Esophagus mucosa (tissue), 1 donor: ENCODE measurements at regions not wholly inside any gene's neighbourhood (a gene's known extent, or its start where the extent isn't known, plus 50 kb on each side); places are given as distances from the start of the nearest gene placed in this dataset.
A peak's percentile ranks its signal among the peaks of the same experiment; 100 is the strongest.
"Not testable (repeated sequence)": the region's sequence is repeated elsewhere in the genome, so short reads cannot be mapped to it uniquely, and the experiment has no call there.

ENCODE experiments used
- ATAC-seq: fragments of 200-7000 bp; cut with Tn5 transposase; one replicate; pipeline ENCODE4 v1.9.1; 2020
- donor health status: DM: yes; HTN: yes; CAD: no.

DNA sequence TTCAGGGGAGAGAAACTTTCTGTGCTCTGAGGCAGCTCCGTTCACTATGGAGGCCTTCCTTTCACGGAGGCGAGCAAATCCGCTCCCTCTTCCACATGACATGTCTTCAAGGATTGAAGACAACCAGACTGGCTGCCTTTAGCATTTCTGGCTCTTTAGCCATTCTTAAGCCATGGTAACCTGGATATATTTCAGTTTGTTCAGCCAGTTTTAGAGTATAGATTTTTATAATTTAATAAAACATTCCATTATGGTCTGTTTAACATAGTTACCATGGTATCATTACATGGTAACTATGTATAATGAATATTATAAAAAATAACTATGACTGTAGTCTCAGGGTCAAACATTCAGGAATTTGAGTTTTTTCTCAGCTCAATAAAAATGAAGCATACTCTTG, 54.2 kb upstream of the NFIA start:
- no peak for ATAC-seq

DNA sequence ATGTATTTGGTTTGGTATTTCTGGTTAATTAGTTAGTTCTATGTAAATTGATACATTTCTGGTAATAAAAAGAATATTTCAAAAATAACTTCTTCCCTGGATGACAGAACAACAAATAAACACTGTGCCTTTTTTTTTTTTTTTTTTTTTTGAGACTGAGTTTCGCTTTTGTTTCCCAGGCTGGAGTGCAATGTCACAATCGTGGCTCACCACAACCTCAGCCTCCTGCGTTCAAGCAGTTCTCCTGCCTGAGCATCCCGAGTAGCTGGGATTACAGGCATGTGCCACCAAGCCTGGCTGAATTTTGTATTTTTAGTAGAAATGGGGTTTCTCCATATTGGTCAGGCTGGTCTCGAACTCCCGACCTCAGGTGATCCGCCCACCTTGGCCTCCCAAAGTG, 64.3 kb upstream of the NFIA start:
- ATAC-seq, result not testable (repeated sequence)

DNA sequence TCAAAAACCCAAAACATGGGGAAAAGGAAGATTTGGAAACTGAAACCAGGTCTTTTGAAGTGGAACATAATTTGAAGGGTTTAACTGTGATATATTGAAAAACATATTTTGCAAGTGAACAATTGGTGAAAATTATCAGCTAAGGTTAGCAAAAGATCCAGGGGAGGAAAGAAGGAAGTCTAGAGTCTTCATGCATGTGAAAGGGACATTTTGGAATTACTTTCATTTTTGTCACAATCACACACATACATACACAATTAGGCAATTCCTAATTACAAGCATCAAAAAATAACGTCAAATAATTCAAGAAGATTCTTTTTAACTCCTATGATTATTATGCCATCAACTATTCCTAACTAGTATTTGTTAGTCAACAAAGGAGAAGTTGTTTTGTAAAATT, 64.7 kb upstream of the NFIA start:
- no peak for ATAC-seq

DNA sequence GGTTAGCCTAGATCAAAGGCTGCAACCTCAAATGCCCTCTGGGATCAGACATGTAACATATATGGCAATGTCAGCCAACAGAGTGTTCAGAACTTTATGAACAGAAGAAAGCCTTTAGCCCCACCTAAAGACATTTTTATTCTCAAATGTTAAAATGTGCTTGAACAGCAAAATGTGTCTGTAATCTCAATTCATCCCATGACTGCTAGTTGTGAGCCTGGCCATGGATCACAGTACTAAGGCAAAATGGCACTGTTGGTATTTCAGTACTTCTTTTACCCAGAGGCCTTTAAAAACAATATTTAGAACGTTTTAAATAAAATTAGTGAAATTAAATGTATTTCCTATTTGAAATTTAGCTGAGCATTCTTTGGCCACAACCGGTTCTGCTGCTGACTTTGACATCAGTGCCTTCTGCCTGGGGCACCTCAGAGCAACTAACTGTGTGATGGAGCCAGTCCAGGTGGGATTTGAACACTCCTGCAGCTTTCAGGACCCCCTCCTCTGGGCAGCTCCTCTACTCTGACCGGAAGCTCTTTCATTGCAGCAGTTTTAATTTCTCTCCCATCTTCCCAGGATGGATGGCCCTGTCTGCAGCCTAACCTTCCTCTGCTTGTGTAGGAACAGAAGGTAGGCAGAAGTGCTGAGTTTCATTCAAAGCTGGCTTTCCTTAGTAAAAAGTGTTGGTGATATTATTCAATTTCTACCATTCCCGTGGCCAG, 68.3 kb upstream of the NFIA start:
- ATAC-seq, result no peak

DNA sequence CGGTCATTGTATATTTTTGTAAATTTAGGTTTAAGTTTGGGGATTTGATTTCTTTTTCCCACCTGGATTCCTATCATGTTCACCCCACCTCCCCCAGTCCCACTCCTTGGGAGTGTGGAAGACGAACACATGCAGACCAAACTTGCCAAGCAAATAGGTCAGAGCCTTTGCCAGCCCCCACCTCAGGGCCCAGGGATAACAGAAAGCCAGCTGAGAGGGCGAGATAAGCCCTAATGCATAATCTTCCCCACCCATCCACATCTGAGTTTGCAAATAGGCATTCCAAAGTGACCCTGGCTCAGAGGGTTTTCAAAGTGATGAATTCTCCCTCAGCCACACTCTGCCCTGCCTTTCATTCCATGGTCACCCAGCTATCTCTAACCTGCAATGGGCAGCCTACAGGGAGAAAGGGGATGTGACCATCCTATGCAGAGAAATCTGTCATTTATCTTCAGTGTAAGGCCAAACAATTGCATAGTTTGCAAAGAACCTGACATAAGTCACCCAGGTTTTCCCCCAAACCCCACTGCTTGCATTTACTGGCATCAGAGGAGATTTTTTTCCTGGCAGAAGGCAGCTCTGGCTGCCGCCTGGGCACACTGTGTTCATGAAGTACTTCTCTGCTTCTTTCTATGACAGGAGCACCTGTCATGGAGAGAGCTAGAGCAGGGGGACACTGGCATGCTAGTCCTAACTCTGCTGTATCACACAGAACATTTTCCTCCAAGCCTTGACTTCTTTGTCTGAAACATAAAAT, 69.0 kb upstream of the NFIA start:
- ATAC-seq, result no peak

DNA sequence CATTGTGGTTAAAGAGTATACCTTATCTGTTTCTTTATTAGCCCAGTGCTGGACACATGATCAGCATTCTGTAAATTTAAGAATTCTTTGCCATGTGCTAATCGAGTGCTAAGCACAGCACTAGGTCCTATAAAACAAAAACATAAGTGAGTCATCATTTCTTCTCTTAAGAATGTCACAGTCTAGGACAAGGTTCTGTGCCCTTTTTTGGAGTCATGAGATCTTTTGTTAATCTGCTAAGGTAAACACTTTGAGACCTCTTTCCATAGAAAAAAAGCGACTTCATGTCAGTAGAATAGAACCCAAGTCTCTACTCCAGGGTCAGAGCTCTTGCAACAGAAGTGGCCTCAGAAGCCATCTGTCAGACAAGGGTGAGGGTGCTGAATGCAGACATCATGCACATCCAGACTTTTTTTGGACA, 70.0 kb upstream of the NFIA start:
- ATAC-seq, result no peak

DNA sequence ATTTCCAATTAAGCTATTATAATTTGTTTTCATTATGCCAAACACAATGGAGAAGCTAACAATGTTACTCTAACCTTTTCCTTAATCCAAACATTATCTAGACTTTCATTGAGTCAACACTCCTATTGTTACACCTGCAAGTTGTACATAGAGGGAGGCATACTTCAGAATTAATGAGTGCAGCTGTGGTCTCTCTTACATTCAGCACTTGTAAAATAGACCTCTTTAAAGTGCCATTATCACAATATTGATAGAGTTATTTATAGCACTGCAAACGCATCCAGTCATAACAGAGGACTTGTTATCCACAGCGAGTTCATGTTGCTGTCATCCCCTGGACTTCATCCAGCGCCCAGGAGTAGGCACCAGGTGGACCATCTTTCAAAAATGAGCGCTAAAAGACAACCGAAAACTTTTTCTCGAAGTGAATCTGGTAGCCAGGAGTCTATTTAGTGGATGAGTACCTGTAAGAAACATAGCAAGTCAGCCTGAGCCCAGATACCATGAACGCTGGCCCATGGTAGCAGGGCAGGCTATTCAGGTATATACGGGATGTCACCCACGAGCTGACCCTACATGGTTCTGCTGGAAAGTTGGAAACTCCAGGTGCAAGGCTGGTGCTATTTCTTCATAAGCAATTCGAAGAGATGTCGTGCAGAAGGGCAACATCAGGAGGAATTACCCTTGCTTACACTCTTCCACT, 70.6 kb upstream of the NFIA start:
- no peak for ATAC-seq

DNA sequence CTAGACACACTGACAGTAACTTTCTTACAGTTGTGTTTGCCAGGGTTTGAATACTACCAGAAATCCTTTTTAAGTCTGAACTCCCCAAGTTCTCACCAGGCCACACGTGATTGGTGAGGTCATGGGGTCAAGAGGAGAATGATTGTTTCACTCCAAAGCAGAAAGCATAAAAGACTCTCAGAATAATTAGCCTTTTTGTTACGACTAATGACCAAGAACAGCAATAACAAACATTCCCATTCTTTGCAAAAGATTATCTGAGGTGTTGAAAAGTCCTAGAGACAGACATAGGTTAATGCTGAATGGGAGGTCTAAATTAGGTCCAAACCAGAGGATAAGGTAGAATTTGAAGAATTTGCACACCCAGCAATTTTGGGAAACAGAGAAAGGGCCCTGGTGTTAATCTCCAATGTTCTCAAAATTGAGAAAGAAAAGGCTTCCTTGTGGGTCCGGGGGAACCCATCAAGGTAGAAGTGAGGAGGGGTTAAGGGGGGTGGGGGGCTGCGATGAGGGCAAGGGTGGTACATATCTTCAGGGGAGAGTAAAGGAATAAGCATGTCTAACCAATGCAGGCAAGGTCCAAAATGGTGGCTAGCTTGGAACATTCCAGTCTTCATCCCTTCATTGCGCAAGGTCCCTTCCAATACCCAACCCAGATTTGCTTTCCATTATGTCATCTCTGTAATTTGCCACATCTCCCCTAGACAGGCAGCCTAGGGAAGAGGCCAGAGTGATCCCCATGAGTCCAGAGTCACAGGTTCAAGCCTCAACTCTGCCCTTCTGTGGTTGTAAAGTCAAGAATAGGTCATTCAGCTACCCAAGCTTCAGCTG, 74.6 kb upstream of the NFIA start:
- no peak for ATAC-seq

DNA sequence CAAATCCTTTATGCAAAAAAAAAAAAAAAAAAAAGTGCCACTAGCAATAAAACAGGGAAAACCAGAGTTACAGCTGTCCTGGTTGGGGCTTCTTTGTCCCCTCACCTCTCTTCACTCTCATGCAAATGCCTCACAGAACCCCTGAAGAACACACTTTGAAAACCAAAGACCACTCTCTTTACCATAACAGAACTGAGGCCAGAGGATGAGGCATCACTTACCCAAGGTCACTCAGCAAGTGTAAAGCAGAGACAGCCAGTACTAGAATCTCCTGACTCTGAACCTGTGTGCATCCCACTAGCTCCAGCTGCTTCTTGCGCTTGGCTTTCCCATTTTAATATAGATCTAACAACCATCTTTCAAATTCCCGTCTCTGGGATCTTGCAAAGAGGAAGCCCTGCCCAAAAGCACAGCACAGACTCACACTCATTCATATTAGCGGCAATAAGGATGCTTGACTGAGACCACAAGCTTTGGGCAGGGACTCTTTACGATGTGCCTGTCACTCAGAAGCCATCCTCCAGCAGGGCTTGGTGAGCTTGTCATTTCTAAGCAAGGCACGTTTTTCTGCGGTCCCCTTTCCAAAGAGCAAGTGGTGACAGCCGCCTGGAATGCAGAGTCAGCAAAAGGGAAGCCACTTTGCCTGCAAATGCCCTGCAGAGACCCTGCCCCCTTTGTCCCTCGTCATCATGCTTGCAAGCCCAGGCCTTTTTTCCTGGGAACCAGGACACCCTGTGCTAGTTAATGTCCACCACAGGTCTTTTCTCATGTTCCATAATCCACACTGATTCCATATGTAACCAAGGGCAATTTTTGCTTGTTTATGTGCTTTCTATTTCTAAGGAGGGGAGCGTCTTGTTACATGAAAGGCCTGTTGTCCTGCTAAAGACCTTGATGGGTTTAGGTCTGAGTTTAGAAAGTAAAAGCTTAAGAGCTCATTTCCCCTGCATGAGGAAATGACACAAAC, 76.5 kb upstream of the NFIA start:
- ATAC-seq, result no peak

DNA sequence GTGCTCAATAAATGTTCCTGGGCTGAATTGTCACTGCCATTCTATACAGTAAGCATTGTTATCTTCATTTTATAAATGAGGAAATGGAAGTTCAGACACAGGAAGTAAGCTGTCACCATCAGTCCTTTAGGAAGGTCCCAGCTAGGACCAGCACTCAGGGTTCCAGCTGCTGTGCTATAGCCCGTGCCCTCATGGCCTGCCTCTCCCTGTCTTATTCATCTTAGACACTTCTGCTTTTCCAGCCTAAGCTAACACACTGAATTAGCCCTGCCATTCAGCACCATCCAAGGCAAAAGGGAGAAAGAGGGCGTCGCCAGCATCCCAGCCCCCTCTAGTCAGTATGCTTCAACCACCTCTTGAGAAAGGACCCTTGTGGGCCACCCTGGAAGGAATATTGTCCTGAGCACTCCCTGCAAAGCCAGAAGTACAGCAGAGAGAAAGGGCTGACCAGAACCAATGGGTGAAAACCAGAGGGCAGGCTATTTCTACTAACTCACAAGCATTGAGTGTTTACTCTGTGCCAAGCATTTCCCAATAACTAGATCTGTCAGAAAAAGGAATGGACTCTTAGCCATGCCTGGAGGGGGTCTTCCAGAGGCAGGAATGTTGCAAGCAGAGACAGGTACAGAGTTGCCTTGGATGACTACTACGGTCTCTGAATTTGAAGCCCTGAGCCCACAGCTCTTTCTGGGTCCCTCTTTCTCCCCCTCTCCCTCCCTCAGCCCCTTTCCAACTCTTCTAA, 77.9 kb upstream of the NFIA start:
- ATAC-seq, result peak; percentile 43

DNA sequence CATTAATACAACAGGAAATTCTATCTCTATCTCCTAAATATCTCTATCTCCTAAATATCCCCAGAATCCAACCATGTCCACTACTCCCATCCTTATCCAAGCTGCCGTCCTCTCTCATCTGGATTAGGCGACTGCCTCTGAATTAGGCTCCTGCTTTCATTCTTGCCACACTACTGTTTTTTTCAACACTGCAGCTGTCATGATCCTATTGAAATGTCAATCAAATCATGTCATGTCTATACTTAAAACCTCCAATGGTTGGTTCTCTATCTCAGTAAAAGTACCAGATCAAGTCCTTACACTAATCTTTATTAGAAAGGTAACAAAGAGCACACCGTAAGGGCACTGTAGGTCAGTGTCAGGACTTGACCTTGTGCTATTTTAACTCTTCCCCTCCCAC, 82.0 kb upstream of the NFIA start:
- no peak for ATAC-seq

DNA sequence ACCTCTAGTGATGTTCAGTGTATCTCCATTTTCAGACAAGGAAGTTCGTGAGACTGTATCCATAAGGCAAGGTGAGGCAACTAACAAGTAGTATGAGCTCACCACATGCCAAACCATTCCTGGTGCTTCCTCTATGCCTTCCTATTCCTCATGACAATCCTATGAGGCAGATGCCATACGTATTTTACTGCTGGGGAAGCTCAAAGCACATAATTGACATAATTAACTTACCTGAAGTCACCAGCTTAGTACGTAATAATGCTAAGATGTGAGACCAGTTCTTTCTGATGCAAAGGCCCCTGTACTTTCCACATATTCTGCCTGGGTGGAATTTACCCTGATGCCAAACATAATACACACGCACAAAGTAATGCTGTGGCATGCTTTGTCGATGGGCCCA, 83.6 kb upstream of the NFIA start:
- no peak for ATAC-seq

DNA sequence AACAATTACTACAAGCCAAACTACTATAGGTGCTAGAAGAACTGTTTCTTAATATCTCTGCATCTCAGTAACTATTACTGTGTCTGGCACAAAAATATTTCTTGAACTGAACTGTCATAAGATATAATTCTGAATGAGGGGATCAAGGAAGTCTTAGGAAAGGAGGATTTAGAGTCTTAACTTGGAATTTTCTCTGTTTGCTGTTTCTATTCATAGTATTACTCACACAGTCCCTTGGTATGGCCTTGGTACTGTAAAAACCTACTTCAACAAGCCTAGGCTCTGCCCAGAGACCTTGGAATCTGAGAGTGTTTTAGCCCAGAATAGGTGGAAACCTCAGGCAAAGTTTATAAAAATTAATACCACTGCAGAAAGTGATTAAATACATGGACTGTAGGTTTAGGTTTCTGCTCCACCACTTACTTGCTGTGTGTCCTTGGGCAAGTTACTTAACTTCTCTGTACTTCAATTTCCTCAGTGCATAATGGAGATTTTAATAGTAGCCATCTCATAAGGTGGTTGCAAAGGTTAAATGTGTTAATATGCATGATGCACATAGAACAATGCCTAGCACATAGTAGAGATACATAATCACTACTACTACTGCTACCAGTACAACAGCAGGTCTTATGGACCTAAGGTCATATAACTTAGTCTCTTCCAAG, 87.4 kb upstream of the NFIA start:
- peak; percentile 87 for ATAC-seq

DNA sequence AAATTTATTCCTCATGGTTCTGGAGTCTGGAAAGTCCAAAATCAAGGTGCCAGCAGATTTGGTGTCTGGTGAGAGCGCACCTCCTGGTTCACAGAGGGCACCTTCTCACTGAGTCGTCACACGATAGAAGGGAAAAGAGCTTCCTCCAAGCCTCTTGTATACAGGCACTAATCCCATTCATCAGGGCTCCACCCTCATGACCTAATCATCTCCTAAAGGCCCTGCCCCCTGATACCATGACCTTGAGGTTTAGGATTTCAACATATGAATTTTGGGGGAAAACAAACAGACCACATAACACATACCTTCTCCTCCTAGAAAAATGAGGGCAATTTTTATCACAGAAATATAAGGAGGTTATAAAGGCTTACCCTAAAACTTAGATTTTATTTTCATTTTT, 88.0 kb upstream of the NFIA start:
- ATAC-seq, result peak; percentile 92

DNA sequence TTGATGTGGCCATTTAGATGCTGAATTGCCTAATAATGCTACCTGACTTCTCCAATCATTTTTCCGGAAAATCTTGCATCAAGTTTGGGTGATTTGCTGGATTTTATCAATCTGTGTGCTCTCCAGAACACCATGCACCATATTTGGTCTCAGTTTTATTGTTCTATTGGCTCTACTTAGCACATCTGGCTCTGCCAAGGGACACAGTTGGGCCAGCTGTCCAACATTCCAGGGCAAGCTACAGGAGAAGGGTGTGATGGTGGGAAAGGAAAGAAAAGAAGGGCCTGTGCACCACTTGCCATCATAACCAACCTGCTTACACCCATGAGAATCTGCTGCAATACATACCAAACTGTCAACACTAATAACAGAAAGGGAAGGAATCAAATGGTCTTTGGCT, 90.2 kb upstream of the NFIA start:
- ATAC-seq, result no peak

DNA sequence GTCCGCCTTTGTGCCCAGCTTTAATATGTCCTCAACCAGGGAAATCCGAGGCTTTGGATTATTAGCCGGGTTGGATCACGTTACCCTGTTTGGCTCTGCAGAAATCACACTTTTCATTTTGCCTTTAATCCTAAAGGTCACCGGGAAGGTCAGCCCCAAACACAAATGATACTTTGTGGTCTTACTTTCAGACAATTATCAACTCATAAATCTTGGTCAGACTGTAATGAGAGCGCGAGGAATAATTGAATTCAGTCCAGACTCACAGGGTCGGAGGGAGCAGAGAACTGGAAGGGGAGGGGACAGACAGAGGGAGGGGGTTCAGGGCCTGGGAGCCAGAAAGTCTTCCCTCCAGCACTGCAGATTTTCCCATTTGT, 91.7 kb upstream of the NFIA start:
- no peak for ATAC-seq

DNA sequence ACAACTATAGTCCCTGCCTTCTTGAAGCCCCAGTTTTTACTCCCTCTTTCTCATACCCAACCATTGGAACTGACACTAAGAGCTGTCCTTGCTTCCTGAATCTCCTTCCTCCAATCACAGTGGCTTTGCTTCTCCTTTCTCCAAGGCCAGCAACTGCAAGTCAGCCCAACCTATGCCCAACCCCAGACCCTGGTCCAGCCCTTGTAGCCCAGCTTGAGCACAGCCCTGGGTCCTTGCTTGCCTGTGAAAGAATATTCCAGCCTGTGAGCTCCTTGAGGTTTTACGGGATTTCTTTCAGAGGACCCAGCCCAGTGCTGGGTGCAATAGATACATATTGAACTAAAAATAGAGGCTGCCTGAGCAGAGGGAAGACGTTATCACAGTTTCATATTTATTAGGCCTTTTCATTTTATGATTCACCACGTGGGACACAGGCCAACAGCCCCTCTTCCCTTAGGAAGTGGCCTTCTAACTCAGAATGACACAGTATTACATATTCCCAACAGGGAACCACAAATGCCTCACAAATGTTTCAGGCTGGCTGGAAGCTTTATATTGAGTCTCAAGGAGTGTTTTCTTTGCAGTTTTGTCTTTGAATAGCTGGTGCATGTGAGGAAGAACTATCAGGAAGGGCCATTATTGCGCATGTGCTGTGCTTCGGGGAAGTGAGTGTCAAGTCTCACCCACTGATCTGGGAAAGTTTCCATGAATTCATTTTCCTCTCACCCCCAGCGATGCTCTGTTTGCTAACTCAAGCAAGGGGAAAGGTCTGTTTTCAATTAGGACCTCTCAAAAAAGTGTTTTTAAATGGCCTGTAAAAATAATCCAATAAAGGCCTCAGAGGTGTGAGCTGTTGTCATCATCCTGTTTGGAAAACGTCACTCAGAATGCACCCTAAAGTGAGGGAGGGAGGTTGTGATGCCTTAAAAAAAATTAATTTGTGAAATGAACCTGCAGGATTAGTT, 92.3 kb upstream of the NFIA start:
- ATAC-seq, result no peak

DNA sequence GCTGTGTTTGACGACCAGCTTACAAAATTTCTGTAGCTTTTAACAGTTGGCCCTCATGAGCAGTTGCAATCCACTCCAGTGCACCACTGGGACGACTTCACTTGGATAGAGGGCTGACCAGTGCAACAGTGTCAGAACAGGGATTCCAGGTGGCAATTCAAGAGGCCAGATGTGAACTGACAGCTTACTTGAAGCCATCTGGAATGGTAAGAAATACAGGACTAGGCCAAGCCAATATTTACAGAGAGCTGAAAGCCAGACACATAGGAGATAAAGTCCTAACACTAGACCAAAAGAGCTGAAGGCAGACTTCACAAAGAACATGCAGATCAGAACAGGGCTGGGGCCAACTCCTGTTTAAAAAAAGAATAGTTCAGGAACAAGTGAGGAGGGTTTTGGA, 93.5 kb upstream of the NFIA start:
- no peak for ATAC-seq

DNA sequence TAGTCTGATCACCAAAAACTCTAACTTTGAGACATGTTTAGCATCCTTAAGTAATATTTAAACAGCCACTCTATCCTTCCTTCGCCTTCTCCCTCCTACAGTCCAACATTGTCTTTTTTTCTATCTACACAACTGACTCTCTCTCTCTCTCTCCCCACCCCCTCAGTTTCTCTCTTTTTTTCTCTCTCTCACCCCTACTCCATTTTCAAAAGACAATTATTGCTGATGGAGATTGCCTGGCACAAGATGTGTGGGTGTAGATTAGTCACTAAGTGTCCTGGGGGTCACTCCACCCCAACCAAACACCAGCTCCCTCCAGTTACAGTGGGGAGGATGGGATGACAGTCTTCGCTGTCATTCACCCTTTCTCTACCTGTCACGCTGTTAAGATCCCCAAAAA, 94.5 kb upstream of the NFIA start:
- ATAC-seq, result no peak
